ENCODE measurements at regions not wholly inside any gene's neighbourhood (a gene's known extent, or its start where the extent isn't known, plus 50 kb on each side); places are given as distances from the start of the nearest gene placed in this dataset.

DNA sequence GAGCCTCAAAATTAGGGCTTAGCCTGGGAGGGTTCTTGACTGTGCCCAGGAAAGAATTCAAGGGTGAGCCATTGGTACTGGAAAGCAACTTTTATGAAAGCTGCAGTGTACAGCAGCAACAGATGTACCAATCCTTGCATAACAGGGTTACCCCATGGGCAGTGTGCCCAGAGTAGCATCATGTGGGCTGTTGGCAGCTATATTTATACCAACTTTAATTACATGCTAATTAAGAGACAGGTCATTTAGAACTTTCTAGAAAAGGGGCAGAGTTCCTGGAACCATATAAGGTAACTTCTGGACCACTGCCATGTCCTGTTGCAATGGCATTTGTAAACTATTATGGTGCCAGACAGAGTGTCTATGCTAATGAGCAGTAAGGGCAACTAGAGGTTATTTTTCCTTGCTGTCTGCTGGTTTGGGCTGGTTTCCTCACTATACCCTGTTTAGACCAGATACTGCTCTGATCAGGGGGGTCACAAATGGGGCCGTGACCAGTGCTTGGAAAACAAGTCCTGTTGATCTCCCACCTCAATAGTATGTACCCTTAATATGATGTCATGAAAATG lies 1120.5 kb upstream of the RAG2 start:
- Histone ChIP-seq H3K4me3 (ENCODE audit: low read depth, low read length) (no peak overlapping the region), H3K9me3 (ENCODE audit: severe bottlenecking) (no peaks in the 10 kb centered on the region), H3K36me3 (no peaks in the 10 kb centered on the region), H3K27ac (no peak overlapping the region), H3K27me3 (ENCODE audit: insufficient read depth, low read depth, severe bottlenecking) (no peaks in the 10 kb centered on the region)
- TF ChIP-seq, protein P1, sequence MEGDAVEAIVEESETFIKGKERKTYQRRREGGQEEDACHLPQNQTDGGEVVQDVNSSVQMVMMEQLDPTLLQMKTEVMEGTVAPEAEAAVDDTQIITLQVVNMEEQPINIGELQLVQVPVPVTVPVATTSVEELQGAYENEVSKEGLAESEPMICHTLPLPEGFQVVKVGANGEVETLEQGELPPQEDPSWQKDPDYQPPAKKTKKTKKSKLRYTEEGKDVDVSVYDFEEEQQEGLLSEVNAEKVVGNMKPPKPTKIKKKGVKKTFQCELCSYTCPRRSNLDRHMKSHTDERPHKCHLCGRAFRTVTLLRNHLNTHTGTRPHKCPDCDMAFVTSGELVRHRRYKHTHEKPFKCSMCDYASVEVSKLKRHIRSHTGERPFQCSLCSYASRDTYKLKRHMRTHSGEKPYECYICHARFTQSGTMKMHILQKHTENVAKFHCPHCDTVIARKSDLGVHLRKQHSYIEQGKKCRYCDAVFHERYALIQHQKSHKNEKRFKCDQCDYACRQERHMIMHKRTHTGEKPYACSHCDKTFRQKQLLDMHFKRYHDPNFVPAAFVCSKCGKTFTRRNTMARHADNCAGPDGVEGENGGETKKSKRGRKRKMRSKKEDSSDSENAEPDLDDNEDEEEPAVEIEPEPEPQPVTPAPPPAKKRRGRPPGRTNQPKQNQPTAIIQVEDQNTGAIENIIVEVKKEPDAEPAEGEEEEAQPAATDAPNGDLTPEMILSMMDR (IDR thresholded peaks at IDR 0.05; ENCODE audit: low read depth, low read length) = no peak
- DNase-seq = no peak

DNA sequence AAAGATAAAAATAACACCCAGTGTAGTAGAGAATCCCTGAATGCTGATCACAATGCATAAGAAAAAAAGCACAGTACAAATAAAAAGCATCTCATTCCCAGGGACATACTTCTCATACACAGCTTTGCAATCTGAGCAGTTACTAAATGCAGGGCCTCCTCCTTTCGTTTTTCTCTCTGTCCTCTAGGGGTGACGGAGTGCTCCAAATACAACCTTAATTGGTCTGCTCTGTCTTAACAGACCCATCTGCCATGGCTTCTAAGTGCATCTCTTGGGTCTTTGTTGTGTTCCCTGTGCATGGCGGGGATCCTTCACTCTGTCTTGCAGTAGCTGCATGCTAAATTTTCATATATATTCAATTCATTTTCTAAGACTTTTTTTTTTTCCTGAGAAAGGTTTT lies 1114.2 kb upstream of the RAG2 start:
- peak; percentile 32 for DNase-seq
- no peak overlapping the region for H3K4me3 ChIP-seq (ENCODE audit: low read depth, low read length)
- TF ChIP-seq, protein P1 (IDR thresholded peaks at IDR 0.05; ENCODE audit: low read depth, low read length) = peak; percentile 55
- no peaks in the 10 kb centered on the region for H3K36me3 ChIP-seq
- no peak overlapping the region for H3K27ac ChIP-seq
- H3K9me3 ChIP-seq (ENCODE audit: severe bottlenecking) = no peaks in the 10 kb centered on the region
- H3K27me3 ChIP-seq (ENCODE audit: insufficient read depth, low read depth, severe bottlenecking) = no peaks in the 10 kb centered on the region

- TF ChIP-seq, protein P1 (IDR thresholded peaks at IDR 0.05; ENCODE audit: low read depth, low read length) = no peak
- Histone ChIP-seq H3K27ac (no peak overlapping the region), H3K27me3 (ENCODE audit: insufficient read depth, low read depth, severe bottlenecking) (no peaks in the 10 kb centered on the region), H3K36me3 (no peaks in the 10 kb centered on the region), H3K4me3 (ENCODE audit: low read depth, low read length) (no peak overlapping the region), H3K9me3 (ENCODE audit: severe bottlenecking) (no peaks in the 10 kb centered on the region)
- DNase-seq = no peak
Measured at GRCh38 chr11:37710031-37710430, 1112.0 kb upstream of the RAG2 start.

DNA sequence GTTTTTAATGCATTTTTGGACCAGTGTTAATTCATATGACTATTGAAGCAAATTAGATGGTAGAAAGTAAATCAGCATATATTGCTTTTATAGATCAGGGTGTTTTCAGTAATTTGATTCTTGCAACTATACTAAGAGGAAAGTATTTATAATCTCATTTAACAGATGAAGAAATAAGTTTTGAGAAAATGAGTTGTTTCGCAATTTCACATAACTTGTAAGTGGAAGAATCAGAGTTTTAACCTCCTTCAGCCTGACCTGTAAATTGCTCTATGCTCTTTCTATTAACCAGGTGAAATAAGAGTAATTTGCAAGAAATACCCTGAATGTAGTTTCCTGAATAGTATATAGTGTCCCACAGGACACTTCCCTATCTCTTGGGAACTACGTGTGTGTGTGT lies 1106.8 kb upstream of the RAG2 start:
- Histone ChIP-seq H3K27ac (no peak overlapping the region), H3K36me3 (no peaks in the 10 kb centered on the region), H3K27me3 (ENCODE audit: insufficient read depth, low read depth, severe bottlenecking) (no peaks in the 10 kb centered on the region), H3K9me3 (ENCODE audit: severe bottlenecking) (no peaks in the 10 kb centered on the region), H3K4me3 (ENCODE audit: low read depth, low read length) (no peak overlapping the region)
- TF ChIP-seq, protein P1 (IDR thresholded peaks at IDR 0.05; ENCODE audit: low read depth, low read length) = no peak
- no peak for DNase-seq

- TF ChIP-seq, protein P1 (IDR thresholded peaks at IDR 0.05; ENCODE audit: low read depth, low read length) = no peak
- Histone ChIP-seq H3K9me3 (ENCODE audit: severe bottlenecking) (peaks cover 13% of the 10 kb centered on the region), H3K36me3 (no peaks in the 10 kb centered on the region), H3K27me3 (ENCODE audit: insufficient read depth, low read depth, severe bottlenecking) (no peaks in the 10 kb centered on the region), H3K27ac (no peak overlapping the region), H3K4me3 (ENCODE audit: low read depth, low read length) (no peak overlapping the region)
- DNase-seq = no peak
Measured at GRCh38 chr11:37699644-37700043, 1101.6 kb upstream of the RAG2 start.

GRCh38 chr11:37695283-37695682 lies 1097.2 kb upstream of the RAG2 start:
- no peak for DNase-seq

More at GRCh38 chr11:37695283-37695682, 1097.2 kb upstream of the RAG2 start:
- peaks cover 16% of the 10 kb centered on the region for H3K9me3 ChIP-seq (ENCODE audit: severe bottlenecking)
- TF ChIP-seq, protein P1 (IDR thresholded peaks at IDR 0.05; ENCODE audit: low read depth, low read length) = no peak
- no peak overlapping the region for H3K27ac ChIP-seq
- no peaks in the 10 kb centered on the region for H3K27me3 ChIP-seq (ENCODE audit: insufficient read depth, low read depth, severe bottlenecking)
- no peak overlapping the region for H3K4me3 ChIP-seq (ENCODE audit: low read depth, low read length)
- H3K36me3 ChIP-seq = no peaks in the 10 kb centered on the region
